HCT116 (cell line): ENCODE measurements at regions not wholly inside any gene's neighbourhood (a gene's known extent, or its start where the extent isn't known, plus 50 kb on each side); places are given as distances from the start of the nearest gene placed in this dataset.

Experiments used
- ATAC-seq: fragments of 200-7000 bp; cut with Tn5 transposase; 2 replicates; pipeline ENCODE4 v1.9.1; 2020; ENCODE audit warnings: mild to moderate bottlenecking, moderate library complexity
- BruUV-seq: library from RNA; stranded (reverse); fragments of 400-500 nt; replicated peaks from 2 replicates; lab custom pipeline; 2021; lab: Mats Ljungman, UMichigan
- CTCF ChIA-PET: fragments of 300-600 bp; sonication (Branson Sonifier 250); formaldehyde crosslinking; loops from one replicate; lab custom pipeline; 2021; ENCODE audit warnings: antibody characterized with exemption; lab: Charles Lee
- POLR2A ChIA-PET: fragments of 300-600, 350-600 bp; sonication (Branson Sonifier 250); formaldehyde crosslinking; loops from one replicate; lab custom pipeline; 2021; ENCODE audit warnings: antibody characterized with exemption; lab: Charles Lee
- RAD21 ChIA-PET, 2 experiments: fragments of 300-600 bp; sonication (Branson Sonifier 250); formaldehyde crosslinking; loops; one replicate each; lab custom pipeline; 2023; ENCODE audit warnings: low total read pairs in 2 of 2; ENCODE audit not compliant: uncharacterized antibody in 2 of 2, unreplicated experiment in 2 of 2, low non-redundant PET in 1 of 2; lab: Charles Lee
- DNase-seq: peaks from one replicate; pipeline ENCODE4 v3.0.0-alpha.2; 2010; ENCODE audit warnings: low read depth, low spot score
- H2AFZ ChIP-seq: fragments of 200-600 bp; shearing (Covaris generic), sonication (generic); 2 replicates; pipeline ENCODE4 v1.6.1; 2017; ENCODE audit warnings: low read depth, mixed run types, mixed read lengths, antibody characterized with exemption, low read length; ENCODE audit not compliant: poor library complexity, severe bottlenecking
- H3K27ac ChIP-seq: 2 replicates; pipeline ENCODE4 v1.5.1; 2012; ENCODE audit warnings: low read depth, low read length
- H3K27me3 ChIP-seq: fragments of 200-600 bp; sonication (generic); 2 replicates; pipeline ENCODE4 v1.6.1; 2016; ENCODE audit warnings: mixed run types, low read length, mixed read lengths; ENCODE audit not compliant: insufficient read depth
- H3K36me3 ChIP-seq, 2 experiments: fragments of 200-500 bp in 1 of 2; fragments of 200-600 bp in 1 of 2; sonication (Bioruptor generic) in 1 of 2; sonication (generic) in 1 of 2; 2 replicates each; pipeline versions ENCODE4 v1.5.1 to v1.6.1; 2014 to 2016; ENCODE audit warnings: low read length in 2 of 2, inconsistent platforms in 1 of 2, mixed read lengths in 1 of 2, mixed run types in 1 of 2; ENCODE audit not compliant: insufficient read depth in 2 of 2, control insufficient read depth in 1 of 2
- H3K4me1 ChIP-seq, 2 experiments: fragments of 200-600 bp in 1 of 2; sonication (generic) in 1 of 2; 2 replicates each; pipeline versions ENCODE4 v1.5.1 to v1.6.1; 2012 to 2017; ENCODE audit warnings: low read length in 2 of 2, inconsistent platforms in 1 of 2, mild to moderate bottlenecking in 1 of 2, mixed read lengths in 1 of 2, mixed run types in 1 of 2, moderate library complexity in 1 of 2; ENCODE audit not compliant: insufficient read depth in 2 of 2, control insufficient read depth in 1 of 2
- H3K4me2 ChIP-seq: fragments of 200-600 bp; sonication (generic); 2 replicates; pipeline ENCODE4 v1.6.1; 2017; ENCODE audit warnings: mixed run types, low read length, mixed read lengths
- H3K4me3 ChIP-seq, 2 experiments: fragments of 200-600 bp in 1 of 2; sonication (generic) in 1 of 2; replicated peaks in 1 of 2; 2 replicates each; pipeline ENCODE4 v1.5.1; 2011 to 2016; ENCODE audit warnings: low read length in 2 of 2, control low read depth in 1 of 2, low read depth in 1 of 2, mild to moderate bottlenecking in 1 of 2, mixed read lengths in 1 of 2, mixed run types in 1 of 2
- H3K79me2 ChIP-seq: fragments of 200-600 bp; sonication (generic); 2 replicates; pipeline ENCODE4 v1.6.1; 2017; ENCODE audit warnings: mild to moderate bottlenecking, mixed run types, low read length, moderate library complexity, mixed read lengths; ENCODE audit not compliant: insufficient read depth
- H3K9ac ChIP-seq: fragments of 200-600 bp; sonication (generic); 2 replicates; pipeline ENCODE4 v1.6.1; 2016; ENCODE audit warnings: low read length, mixed read lengths
- H3K9me2 ChIP-seq: fragments of 200-600 bp; sonication (generic), shearing (Covaris generic); 2 replicates; pipeline ENCODE4 v1.6.1; 2017; ENCODE audit warnings: mixed run types, mild to moderate bottlenecking, moderate library complexity; ENCODE audit not compliant: insufficient read depth
- H3K9me3 ChIP-seq, 2 experiments: fragments of 200-500 bp in 1 of 2; fragments of 200-600 bp in 1 of 2; sonication (Bioruptor generic) in 1 of 2; sonication (generic) in 1 of 2; 2 replicates each; pipeline ENCODE4 v1.6.1; 2014 to 2017; ENCODE audit warnings: low read length in 2 of 2, mixed read lengths in 2 of 2, inconsistent platforms in 1 of 2, low read depth in 1 of 2, mild to moderate bottlenecking in 1 of 2, mixed run types in 1 of 2, moderate library complexity in 1 of 2; ENCODE audit not compliant: control insufficient read depth in 1 of 2, insufficient read depth in 1 of 2
- H4K20me1 ChIP-seq: fragments of 200-600 bp; sonication (generic), shearing (Covaris generic); 2 replicates; pipeline ENCODE4 v1.6.1; 2017; ENCODE audit warnings: mixed run types, mild to moderate bottlenecking, moderate library complexity; ENCODE audit not compliant: insufficient read depth
- ATF3 ChIP-seq: IDR thresholded peaks from 2 replicates; pipeline ENCODE4 v1.6.1; 2012
- CTCF ChIP-seq, 3 experiments: fragments of 200-600 bp in 1 of 3; sonication (generic) in 1 of 3; IDR thresholded peaks in 2 of 3; conservative IDR thresholded peaks in 1 of 3; 2 replicates each; pipeline ENCODE4 v1.5.1; 2012 to 2017; ENCODE audit warnings: low read depth in 2 of 3, low read length in 2 of 3, antibody characterized with exemption in 1 of 3, borderline replicate concordance in 1 of 3, control low read depth in 1 of 3, mild to moderate bottlenecking in 1 of 3, mixed read lengths in 1 of 3, mixed run types in 1 of 3, moderate library complexity in 1 of 3; ENCODE audit not compliant: insufficient read depth in 1 of 3
- EGR1 ChIP-seq: IDR thresholded peaks from 2 replicates; pipeline ENCODE4 v1.6.1; 2012; ENCODE audit warnings: low read depth
- EZH2phosphoT487 ChIP-seq: fragments of 200-600 bp; IDR thresholded peaks from 2 replicates; pipeline ENCODE4 v1.6.1; 2018; ENCODE audit warnings: antibody characterized with exemption, borderline replicate concordance
- FOSL1 ChIP-seq: IDR thresholded peaks from 2 replicates; pipeline ENCODE4 v1.6.1; 2012; ENCODE audit warnings: low read depth
- JUND ChIP-seq: IDR thresholded peaks from 2 replicates; pipeline ENCODE4 v1.6.1; 2012
- MAX ChIP-seq: IDR thresholded peaks from 2 replicates; pipeline ENCODE4 v1.6.1; 2012
- POLR2AphosphoS5 ChIP-seq: IDR thresholded peaks from 2 replicates; pipeline ENCODE4 v1.6.1; 2011; ENCODE audit warnings: mild to moderate bottlenecking, low read depth, low read length, moderate library complexity
- RAD21 ChIP-seq: IDR thresholded peaks from 2 replicates; pipeline ENCODE4 v1.6.1; 2012; ENCODE audit warnings: low read depth, mild to moderate bottlenecking
- REST ChIP-seq: IDR thresholded peaks from 2 replicates; pipeline ENCODE4 v1.6.1; 2012; ENCODE audit warnings: low read depth
- SIN3A ChIP-seq: IDR thresholded peaks from 2 replicates; pipeline ENCODE4 v1.6.1; 2012; ENCODE audit warnings: low read depth
- SP1 ChIP-seq: IDR thresholded peaks from 2 replicates; pipeline ENCODE4 v1.6.1; 2012; ENCODE audit warnings: low read depth
- TCF7L2 ChIP-seq: IDR thresholded peaks from 2 replicates; pipeline ENCODE4 v1.7.0; 2011; ENCODE audit warnings: borderline replicate concordance, inconsistent platforms; ENCODE audit not compliant: insufficient read depth, insufficient read length; ENCODE audit errors: extremely low read depth
- ZFX ChIP-seq: fragments of 450-650 bp; IDR thresholded peaks from 2 replicates; pipeline ENCODE4 v1.6.1; 2017
- intact Hi-C: fragments of 100-400 bp; cut with micrococcal nuclease; formaldehyde crosslinking; loops from 2 replicates; pipeline ENCODE4 v1.10.0; 2022

GRCh38 chr1:14111121-14111520, 411.1 kb downstream of the PRDM2 start:
- DNase-seq (no peak), ATAC-seq (no peak)
- H3K4me1 ChIP-seq: no peaks in the 10 kb centered on the region
- ChIA-PET RAD21 (no interaction called here), POLR2A (no interaction called here), CTCF (no interaction called here)
- H4K20me1 ChIP-seq: no peaks in the 10 kb centered on the region
- BruUV-seq: no TSS peak
- no peak overlapping the region for H3K27ac ChIP-seq
- intact Hi-C loops: loop anchor here (5.0 to 10.0 kb wide), 2 partner anchors 734 to 936 kb away; no protein-coding TSS in a partner anchor
- H3K36me3 ChIP-seq: no peaks in the 10 kb centered on the region
- peaks cover 7% of the 10 kb centered on the region; the same call in 1 of the 2 replicates for H3K27me3 ChIP-seq
- no peaks in the 10 kb centered on the region for H3K9me3 ChIP-seq
- H3K9me2 ChIP-seq: no peaks in the 10 kb centered on the region
- no peak overlapping the region for H2AFZ ChIP-seq
- no peak overlapping the region for H3K9ac ChIP-seq
- peak; percentile 11; the same call in 1 of the 2 replicates for TF ChIP-seq RAD21
- no peak for TF ChIP-seq MAX
- H3K79me2 ChIP-seq: no peaks in the 10 kb centered on the region
- no peak overlapping the region for H3K4me2 ChIP-seq
- no peak overlapping the region for H3K4me3 ChIP-seq

GRCh38 chr1:14112613-14113012, 412.6 kb downstream of the PRDM2 start:
- no peak overlapping the region for H3K9ac ChIP-seq
- no TSS peak for BruUV-seq
- H3K79me2 ChIP-seq: no peaks in the 10 kb centered on the region
- H3K9me3 ChIP-seq: no peaks in the 10 kb centered on the region
- no peak overlapping the region for H3K4me3 ChIP-seq
- no peaks in the 10 kb centered on the region for H3K4me1 ChIP-seq
- H4K20me1 ChIP-seq: no peaks in the 10 kb centered on the region
- CTCF ChIA-PET: no interaction called here
- intact Hi-C loops: loop anchor here (5.0 to 10.0 kb wide), 2 partner anchors 732 to 935 kb away; no protein-coding TSS in a partner anchor
- no peak overlapping the region for H3K4me2 ChIP-seq
- RAD21 ChIA-PET: no interaction called here
- POLR2A ChIA-PET: no interaction called here
- peaks cover 7% of the 10 kb centered on the region; the same call in 1 of the 2 replicates for H3K27me3 ChIP-seq
- no peak for ATAC-seq
- no peaks in the 10 kb centered on the region for H3K9me2 ChIP-seq
- DNase-seq: no peak
- no peak overlapping the region for H3K27ac ChIP-seq
- no peak overlapping the region for H2AFZ ChIP-seq
- no peaks in the 10 kb centered on the region for H3K36me3 ChIP-seq
- TF ChIP-seq JUND (no peak), EGR1 (no peak), SIN3A (no peak), ZFX (no peak), POLR2AphosphoS5 (no peak), SP1 (no peak), REST (no peak), ATF3 (no peak), EZH2phosphoT487 (no peak), CTCF (IDR thresholded peaks at IDR 0.05 in 2 of 3, conservative IDR thresholded peaks at IDR 0.05 in 1 of 3; ENCODE audit: borderline replicate concordance in 1 of 3, insufficient read depth in 1 of 3, low read depth in 2 of 3, low read length in 2 of 3) (no peak), FOSL1 (no peak), TCF7L2 (no peak)
